AG10803 (cell line): ENCODE measurements at regions not wholly inside any gene's neighbourhood (a gene's known extent, or its start where the extent isn't known, plus 50 kb on each side); places are given as distances from the start of the nearest gene placed in this dataset.

Experiments
- DNase-seq: peaks from one replicate; pipeline ENCODE4 v3.0.0; 2010; ENCODE audit warnings: low read depth
- H3K4me3 ChIP-seq: 2 replicates; pipeline ENCODE4 v1.5.1; 2011; ENCODE audit warnings: mild to moderate bottlenecking, low read length, control low read depth
- CTCF ChIP-seq: conservative IDR thresholded peaks from 2 replicates; pipeline ENCODE4 v1.5.1; 2011; ENCODE audit warnings: mild to moderate bottlenecking, low read length, control low read depth, inconsistent platforms

- H3K4me3 ChIP-seq: no peak overlapping the region
- no peak for DNase-seq
- no peak for TF ChIP-seq CTCF
Measured at GRCh38 chr5:135651156-135651555, 72.4 kb upstream of the CXCL14 start.

DNA sequence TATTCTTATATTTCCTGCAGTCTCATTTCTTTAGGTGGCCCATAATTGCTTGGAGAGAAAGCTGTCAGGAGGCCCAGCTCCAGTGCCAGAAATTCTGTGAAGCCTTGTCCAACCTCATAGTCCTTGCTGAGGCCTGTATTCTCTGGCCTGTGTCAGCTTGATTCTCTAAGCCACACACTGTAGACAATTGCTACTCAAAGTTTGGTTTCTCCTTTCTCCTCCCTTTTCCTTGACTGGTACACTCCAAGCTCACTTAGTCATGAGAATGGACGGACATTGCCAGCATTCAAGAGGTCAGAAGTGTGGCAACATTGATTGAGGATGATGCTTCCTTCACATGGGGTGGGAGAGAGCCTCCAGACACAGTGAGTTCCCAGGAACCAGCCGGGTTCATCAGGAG lies 71.3 kb upstream of the CXCL14 start:
- no peak for TF ChIP-seq CTCF

GRCh38 chr5:135649435-135649834 lies 70.6 kb upstream of the CXCL14 start:
- TF ChIP-seq CTCF: no peak
- DNase-seq: no peak

More for the DNA sequence above, 71.3 kb upstream of the CXCL14 start:
- no peak overlapping the region for H3K4me3 ChIP-seq
- no peak for DNase-seq

DNA sequence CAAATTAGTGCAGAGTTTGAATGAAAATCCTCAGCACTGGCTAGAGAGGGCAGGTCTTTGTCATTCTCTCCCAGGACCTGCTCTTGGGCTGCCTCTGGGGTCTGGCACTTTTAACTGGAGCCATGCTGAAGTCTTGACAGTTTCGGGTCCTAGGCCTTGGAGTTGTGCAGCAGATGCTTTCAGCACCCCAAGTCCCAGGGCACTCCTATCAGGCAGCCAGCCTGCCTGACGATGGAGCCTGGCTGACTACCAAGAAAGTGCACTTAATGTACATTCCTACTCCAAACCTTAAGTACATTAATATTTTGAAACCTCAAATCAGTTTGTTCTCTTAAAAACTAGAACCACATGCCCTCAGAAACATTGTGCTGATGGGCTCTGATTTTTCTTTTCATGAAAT lies 69.3 kb upstream of the CXCL14 start:
- no peak for DNase-seq
- H3K4me3 ChIP-seq: no peak overlapping the region
- no peak for TF ChIP-seq CTCF

More at GRCh38 chr5:135649435-135649834, 70.6 kb upstream of the CXCL14 start:
- H3K4me3 ChIP-seq: no peak overlapping the region

DNA sequence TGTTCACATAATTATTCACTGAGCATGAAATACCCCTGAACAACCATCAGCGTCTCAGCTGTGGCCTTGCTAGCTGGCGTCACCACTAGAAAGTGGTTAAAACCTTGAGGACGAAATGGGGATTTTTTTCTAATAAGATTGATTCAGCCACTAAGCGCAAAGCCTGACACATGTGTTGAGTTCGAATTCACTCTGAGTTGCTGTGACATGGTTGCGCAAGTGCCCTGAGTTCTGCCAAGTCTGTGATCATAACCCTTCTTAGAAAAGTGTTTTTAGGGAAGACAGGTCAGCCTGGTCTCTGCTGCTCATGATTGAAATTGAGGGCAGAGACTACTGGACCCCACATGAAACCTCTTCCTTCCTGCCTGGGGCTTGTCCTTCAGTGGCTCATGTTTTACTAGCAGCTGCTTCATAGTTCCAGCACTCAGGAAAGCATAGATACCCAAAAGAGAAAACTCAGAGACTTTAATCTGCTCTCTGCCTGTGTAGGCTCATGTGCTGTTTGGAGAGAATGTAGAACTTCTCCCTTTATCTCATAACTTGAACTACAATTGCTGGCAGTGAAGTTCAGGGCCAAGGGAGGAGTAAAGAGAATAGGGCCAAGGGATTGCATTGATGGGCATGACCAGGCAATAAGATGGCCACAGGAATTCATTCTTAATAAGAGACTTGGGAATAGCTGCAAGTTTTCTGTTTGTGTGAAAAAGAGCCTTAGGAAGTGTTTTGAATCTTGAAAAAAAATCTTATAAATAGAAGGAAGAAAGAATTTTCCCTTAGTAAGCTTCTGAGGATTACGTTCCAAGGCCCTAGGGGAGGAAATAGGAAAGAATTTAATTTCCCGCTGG lies 66.8 kb upstream of the CXCL14 start:
- H3K4me3 ChIP-seq: no peak overlapping the region
- no peak for DNase-seq
- no peak for TF ChIP-seq CTCF

GRCh38 chr5:135644816-135645215 lies 66.0 kb upstream of the CXCL14 start:
- no peak for TF ChIP-seq CTCF
- no peak overlapping the region for H3K4me3 ChIP-seq
- DNase-seq: no peak
